WTC11 (cell line): ENCODE measurements at regions not wholly inside any gene's neighbourhood (a gene's known extent, or its start where the extent isn't known, plus 50 kb on each side); places are given as distances from the start of the nearest gene placed in this dataset.
"Not testable (repeated sequence)": the region's sequence is repeated elsewhere in the genome, so short reads cannot be mapped to it uniquely, and the experiment has no call there.

Experiments
- ATAC-seq: fragments of 200-7000 bp; cut with Tn5 transposase; 2 replicates; pipeline ENCODE4 v1.10.0; 2021; ENCODE audit warnings: mild to moderate bottlenecking, moderate library complexity
- CTCF ChIA-PET: fragments of 300-600 bp; sonication (Branson Sonifier 250); formaldehyde crosslinking; loops from one replicate; lab custom pipeline; 2021; ENCODE audit warnings: antibody characterized with exemption; lab: Charles Lee
- POLR2A ChIA-PET: fragments of 350-600 bp; sonication (Branson Sonifier 250); formaldehyde crosslinking; loops from one replicate; lab custom pipeline; 2021; ENCODE audit warnings: antibody characterized with exemption; lab: Charles Lee
- DNase-seq: peaks from one replicate; pipeline ENCODE4 v3.0.0; 2021; ENCODE audit warnings: low spot score
- H3K27ac Mint-ChIP-seq: 2 replicates; pipeline ENCODE4 v1.8.0; 2021; ENCODE audit warnings: mixed read lengths
- H3K27me3 Mint-ChIP-seq: 2 replicates; pipeline ENCODE4 v1.8.0; 2021; ENCODE audit warnings: low read depth, mild to moderate bottlenecking, moderate library complexity, mixed read lengths
- H3K36me3 Mint-ChIP-seq: 2 replicates; pipeline ENCODE4 v1.8.0; 2021; ENCODE audit warnings: mixed read lengths
- H3K4me1 Mint-ChIP-seq: 2 replicates; pipeline ENCODE4 v1.8.0; 2022; ENCODE audit warnings: mixed read lengths
- H3K4me3 Mint-ChIP-seq: 2 replicates; pipeline ENCODE4 v1.8.0; 2021; ENCODE audit warnings: mild to moderate bottlenecking, moderate library complexity, mixed read lengths
- H3K9me3 Mint-ChIP-seq: 2 replicates; pipeline ENCODE4 v1.8.0; 2021; ENCODE audit warnings: mixed read lengths
- EMX1 ChIP-seq: fragments of 250-450 bp; sonication (Bioruptor Pico); IDR thresholded peaks from 2 replicates; pipeline ENCODE4 v1.8.0; 2021; ENCODE audit warnings: mild to moderate bottlenecking
- FOXJ3 ChIP-seq: sonication (generic); formaldehyde crosslinking; IDR thresholded peaks from 2 replicates; pipeline ENCODE4 v1.9.0; 2021; ENCODE audit warnings: missing genetic modification reagents, mild to moderate bottlenecking, borderline replicate concordance
- IRF2 ChIP-seq: sonication (generic); formaldehyde crosslinking; IDR thresholded peaks from 2 replicates; pipeline ENCODE4 v1.8.0; 2022; ENCODE audit warnings: low read depth, missing genetic modification reagents, borderline replicate concordance
- JUN ChIP-seq: sonication (generic); formaldehyde crosslinking; IDR thresholded peaks from 2 replicates; pipeline ENCODE4 v1.8.0; 2023; ENCODE audit warnings: mild to moderate bottlenecking, missing genetic modification reagents
- MYBL2 ChIP-seq: sonication (generic); formaldehyde crosslinking; IDR thresholded peaks from 2 replicates; pipeline ENCODE4 v1.8.1; 2023; ENCODE audit warnings: mild to moderate bottlenecking, moderate library complexity, missing genetic modification reagents
- NFYB ChIP-seq: sonication (generic); formaldehyde crosslinking; conservative IDR thresholded peaks from 2 replicates; pipeline ENCODE4 v1.8.0; 2022; ENCODE audit warnings: low read depth, missing genetic modification reagents
- NR2C2 ChIP-seq: sonication (generic); formaldehyde crosslinking; IDR thresholded peaks from 2 replicates; pipeline ENCODE4 v1.8.0; 2022; ENCODE audit warnings: mild to moderate bottlenecking, missing genetic modification reagents
- OVOL2 ChIP-seq: fragments of 250-450 bp; sonication (Bioruptor Pico); IDR thresholded peaks from 2 replicates; pipeline ENCODE4 v1.9.0; 2021; ENCODE audit warnings: mild to moderate bottlenecking, borderline replicate concordance
- TEAD1 ChIP-seq: sonication (generic); formaldehyde crosslinking; IDR thresholded peaks from 2 replicates; pipeline ENCODE4 v1.8.0; 2022; ENCODE audit warnings: mild to moderate bottlenecking, missing genetic modification reagents
- TF ChIP-seq, protein P1 (sequence below): sonication (generic); formaldehyde crosslinking; IDR thresholded peaks from 2 replicates; pipeline ENCODE4 v1.8.0; 2022; ENCODE audit warnings: mild to moderate bottlenecking, missing genetic modification reagents
- TF ChIP-seq, protein P2 (sequence below): fragments of 250-450 bp; sonication (Bioruptor Pico); IDR thresholded peaks from 2 replicates; pipeline ENCODE4 v1.9.0; 2021; ENCODE audit warnings: moderate library complexity, mild to moderate bottlenecking, inconsistent platforms, borderline replicate concordance
- TF ChIP-seq, protein P3 (sequence below): sonication (generic); formaldehyde crosslinking; IDR thresholded peaks from 2 replicates; pipeline ENCODE4 v1.8.1; 2022; ENCODE audit warnings: low read depth, mild to moderate bottlenecking, moderate library complexity, missing genetic modification reagents, borderline replicate concordance
- TF ChIP-seq, protein P4 (sequence below): sonication (generic); formaldehyde crosslinking; IDR thresholded peaks from 2 replicates; pipeline ENCODE4 v1.8.0; 2023; ENCODE audit warnings: missing genetic modification reagents, mild to moderate bottlenecking, borderline replicate concordance
- TF ChIP-seq, protein P5 (sequence below): fragments of 200-600 bp; IDR thresholded peaks from 2 replicates; pipeline ENCODE4 v1.8.0; 2022; ENCODE audit warnings: antibody characterized with exemption
- TF ChIP-seq, protein P6 (sequence below): sonication (generic); formaldehyde crosslinking; IDR thresholded peaks from 2 replicates; pipeline ENCODE4 v1.8.1; 2023; ENCODE audit warnings: mild to moderate bottlenecking, missing genetic modification reagents
- TF ChIP-seq, protein P7 (sequence below): sonication (generic); formaldehyde crosslinking; IDR thresholded peaks from 2 replicates; pipeline ENCODE4 v1.8.0; 2022; ENCODE audit warnings: mild to moderate bottlenecking, missing genetic modification reagents

DNA sequence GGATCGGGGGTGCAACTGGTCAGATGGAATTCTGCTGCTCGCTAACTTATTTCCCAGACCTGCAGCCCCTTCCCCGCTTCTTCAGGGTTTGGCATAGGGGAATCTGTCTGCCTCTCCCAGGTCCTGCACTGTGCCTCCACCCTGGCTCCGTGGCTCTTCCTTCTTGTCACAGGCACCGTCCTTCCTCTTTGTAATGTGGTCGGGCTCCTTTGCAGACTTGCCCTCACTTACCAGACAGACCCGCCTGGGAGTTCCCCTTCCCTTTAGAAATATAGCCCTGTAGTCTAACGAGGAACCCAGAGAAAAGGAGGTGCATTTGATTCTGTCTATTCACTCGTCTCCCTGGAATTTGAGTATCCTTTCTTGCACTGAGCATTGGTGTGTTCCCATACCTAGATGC lies 63.9 kb upstream of the PAX8 start (continued):
- TF ChIP-seq, protein P1, sequence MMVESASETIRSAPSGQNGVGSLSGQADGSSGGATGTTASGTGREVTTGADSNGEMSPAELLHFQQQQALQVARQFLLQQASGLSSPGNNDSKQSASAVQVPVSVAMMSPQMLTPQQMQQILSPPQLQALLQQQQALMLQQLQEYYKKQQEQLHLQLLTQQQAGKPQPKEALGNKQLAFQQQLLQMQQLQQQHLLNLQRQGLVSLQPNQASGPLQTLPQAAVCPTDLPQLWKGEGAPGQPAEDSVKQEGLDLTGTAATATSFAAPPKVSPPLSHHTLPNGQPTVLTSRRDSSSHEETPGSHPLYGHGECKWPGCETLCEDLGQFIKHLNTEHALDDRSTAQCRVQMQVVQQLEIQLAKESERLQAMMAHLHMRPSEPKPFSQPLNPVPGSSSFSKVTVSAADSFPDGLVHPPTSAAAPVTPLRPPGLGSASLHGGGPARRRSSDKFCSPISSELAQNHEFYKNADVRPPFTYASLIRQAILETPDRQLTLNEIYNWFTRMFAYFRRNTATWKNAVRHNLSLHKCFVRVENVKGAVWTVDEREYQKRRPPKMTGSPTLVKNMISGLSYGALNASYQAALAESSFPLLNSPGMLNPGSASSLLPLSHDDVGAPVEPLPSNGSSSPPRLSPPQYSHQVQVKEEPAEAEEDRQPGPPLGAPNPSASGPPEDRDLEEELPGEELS (CRISPR knock-in tag) = no peak
- TF ChIP-seq IRF2 (no peak), MYBL2 (CRISPR knock-in tag) (no peak)
- TF ChIP-seq, all 79 proteins: peak for 0

DNA sequence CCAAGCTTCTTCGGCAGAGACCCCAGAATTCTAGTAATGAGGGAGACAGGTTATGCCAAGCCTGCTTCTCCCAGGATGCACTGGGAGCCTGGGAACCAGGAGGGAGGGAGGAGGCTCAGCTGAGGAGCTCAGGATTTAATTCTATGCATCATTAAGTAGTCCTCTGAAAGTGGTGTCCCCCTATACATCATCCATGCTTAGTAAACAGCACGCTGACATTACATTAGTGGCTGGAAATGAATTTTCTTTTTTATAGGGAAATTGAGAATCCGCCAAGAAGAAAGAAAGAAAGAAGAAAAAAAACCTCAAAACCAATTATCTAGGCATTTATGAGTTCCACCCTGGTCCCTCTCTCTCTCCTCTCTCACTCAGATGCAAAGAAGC lies 63.1 kb upstream of the PAX8 start:
- CTCF ChIA-PET, H3K27ac Mint-ChIP-seq, DNase-seq, H3K4me1 Mint-ChIP-seq, H3K9me3 Mint-ChIP-seq, H3K4me3 Mint-ChIP-seq, H3K36me3 Mint-ChIP-seq, POLR2A ChIA-PET, H3K27me3 Mint-ChIP-seq: not testable (repeated sequence)
- ATAC-seq = 0 out of 2 replicates have a peak, but pooled peaks have one; percentile 28

DNA sequence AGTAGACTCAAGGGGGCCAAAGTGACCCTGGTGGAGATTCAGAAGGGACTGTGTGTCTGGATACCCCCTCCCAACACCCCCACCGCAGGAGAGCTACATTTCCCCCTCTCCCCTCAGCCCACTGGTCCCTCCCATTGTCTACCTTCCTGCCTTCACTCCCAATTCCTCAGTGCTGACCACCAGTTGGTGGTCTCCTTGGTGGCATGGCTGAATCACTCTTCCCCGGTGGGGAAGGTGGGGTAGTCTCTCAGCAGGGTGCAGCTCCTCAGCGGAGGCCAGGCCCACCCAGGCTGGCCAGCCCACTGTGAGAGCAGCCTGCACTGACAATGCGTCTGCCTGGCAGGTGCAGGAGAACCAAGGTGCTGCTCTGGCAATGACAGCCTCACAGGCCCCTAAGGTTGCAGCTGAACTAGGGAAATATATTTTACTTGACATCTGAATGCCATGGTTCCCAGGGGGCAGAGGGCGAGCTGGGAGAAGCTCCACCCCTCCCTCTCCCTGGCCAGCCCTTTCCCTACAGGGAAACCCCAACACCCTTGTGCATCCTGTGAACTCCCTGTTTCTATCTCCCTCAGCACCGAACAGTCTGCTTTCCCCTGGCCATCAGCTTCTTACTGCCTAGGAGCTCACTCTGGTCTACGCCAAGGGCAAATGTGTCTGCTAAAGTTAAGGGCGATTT lies 62.6 kb upstream of the PAX8 start:
- Mint-ChIP-seq H3K9me3 (no peaks in the 10 kb centered on the region), H3K27me3 (no peaks in the 10 kb centered on the region; the same call in 1 of the 2 replicates), H3K4me3 (no peak overlapping the region), H3K36me3 (no peaks in the 10 kb centered on the region), H3K4me1 (no peaks in the 10 kb centered on the region), H3K27ac (no peak overlapping the region)
- ChIA-PET POLR2A (no interaction called here), CTCF (no interaction called here)
- 0 out of 2 replicates have a peak, but pooled peaks have one; percentile 47 for ATAC-seq
- no peak for DNase-seq
- TF ChIP-seq TEAD1 (CRISPR knock-in tag) (no peak), EMX1 (CRISPR knock-in tag) (no peak), JUN (CRISPR knock-in tag) (no peak), FOXJ3 (CRISPR knock-in tag) (no peak), OVOL2 (CRISPR knock-in tag) (no peak), NFYB (CRISPR knock-in tag) (no peak), NR2C2 (CRISPR knock-in tag) (no peak)
- TF ChIP-seq, protein P2, sequence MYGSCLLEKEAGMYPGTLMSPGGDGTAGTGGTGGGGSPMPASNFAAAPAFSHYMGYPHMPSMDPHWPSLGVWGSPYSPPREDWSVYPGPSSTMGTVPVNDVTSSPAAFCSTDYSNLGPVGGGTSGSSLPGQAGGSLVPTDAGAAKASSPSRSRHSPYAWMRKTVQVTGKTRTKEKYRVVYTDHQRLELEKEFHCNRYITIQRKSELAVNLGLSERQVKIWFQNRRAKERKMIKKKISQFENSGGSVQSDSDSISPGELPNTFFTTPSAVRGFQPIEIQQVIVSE (CRISPR knock-in tag) = no peak
- TF ChIP-seq, protein P3, sequence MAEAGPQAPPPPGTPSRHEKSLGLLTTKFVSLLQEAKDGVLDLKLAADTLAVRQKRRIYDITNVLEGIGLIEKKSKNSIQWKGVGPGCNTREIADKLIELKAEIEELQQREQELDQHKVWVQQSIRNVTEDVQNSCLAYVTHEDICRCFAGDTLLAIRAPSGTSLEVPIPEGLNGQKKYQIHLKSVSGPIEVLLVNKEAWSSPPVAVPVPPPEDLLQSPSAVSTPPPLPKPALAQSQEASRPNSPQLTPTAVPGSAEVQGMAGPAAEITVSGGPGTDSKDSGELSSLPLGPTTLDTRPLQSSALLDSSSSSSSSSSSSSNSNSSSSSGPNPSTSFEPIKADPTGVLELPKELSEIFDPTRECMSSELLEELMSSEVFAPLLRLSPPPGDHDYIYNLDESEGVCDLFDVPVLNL (CRISPR knock-in tag) = no peak
- TF ChIP-seq, protein P4, sequence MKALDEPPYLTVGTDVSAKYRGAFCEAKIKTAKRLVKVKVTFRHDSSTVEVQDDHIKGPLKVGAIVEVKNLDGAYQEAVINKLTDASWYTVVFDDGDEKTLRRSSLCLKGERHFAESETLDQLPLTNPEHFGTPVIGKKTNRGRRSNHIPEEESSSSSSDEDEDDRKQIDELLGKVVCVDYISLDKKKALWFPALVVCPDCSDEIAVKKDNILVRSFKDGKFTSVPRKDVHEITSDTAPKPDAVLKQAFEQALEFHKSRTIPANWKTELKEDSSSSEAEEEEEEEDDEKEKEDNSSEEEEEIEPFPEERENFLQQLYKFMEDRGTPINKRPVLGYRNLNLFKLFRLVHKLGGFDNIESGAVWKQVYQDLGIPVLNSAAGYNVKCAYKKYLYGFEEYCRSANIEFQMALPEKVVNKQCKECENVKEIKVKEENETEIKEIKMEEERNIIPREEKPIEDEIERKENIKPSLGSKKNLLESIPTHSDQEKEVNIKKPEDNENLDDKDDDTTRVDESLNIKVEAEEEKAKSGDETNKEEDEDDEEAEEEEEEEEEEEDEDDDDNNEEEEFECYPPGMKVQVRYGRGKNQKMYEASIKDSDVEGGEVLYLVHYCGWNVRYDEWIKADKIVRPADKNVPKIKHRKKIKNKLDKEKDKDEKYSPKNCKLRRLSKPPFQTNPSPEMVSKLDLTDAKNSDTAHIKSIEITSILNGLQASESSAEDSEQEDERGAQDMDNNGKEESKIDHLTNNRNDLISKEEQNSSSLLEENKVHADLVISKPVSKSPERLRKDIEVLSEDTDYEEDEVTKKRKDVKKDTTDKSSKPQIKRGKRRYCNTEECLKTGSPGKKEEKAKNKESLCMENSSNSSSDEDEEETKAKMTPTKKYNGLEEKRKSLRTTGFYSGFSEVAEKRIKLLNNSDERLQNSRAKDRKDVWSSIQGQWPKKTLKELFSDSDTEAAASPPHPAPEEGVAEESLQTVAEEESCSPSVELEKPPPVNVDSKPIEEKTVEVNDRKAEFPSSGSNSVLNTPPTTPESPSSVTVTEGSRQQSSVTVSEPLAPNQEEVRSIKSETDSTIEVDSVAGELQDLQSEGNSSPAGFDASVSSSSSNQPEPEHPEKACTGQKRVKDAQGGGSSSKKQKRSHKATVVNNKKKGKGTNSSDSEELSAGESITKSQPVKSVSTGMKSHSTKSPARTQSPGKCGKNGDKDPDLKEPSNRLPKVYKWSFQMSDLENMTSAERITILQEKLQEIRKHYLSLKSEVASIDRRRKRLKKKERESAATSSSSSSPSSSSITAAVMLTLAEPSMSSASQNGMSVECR = no peak
- TF ChIP-seq, protein P5, sequence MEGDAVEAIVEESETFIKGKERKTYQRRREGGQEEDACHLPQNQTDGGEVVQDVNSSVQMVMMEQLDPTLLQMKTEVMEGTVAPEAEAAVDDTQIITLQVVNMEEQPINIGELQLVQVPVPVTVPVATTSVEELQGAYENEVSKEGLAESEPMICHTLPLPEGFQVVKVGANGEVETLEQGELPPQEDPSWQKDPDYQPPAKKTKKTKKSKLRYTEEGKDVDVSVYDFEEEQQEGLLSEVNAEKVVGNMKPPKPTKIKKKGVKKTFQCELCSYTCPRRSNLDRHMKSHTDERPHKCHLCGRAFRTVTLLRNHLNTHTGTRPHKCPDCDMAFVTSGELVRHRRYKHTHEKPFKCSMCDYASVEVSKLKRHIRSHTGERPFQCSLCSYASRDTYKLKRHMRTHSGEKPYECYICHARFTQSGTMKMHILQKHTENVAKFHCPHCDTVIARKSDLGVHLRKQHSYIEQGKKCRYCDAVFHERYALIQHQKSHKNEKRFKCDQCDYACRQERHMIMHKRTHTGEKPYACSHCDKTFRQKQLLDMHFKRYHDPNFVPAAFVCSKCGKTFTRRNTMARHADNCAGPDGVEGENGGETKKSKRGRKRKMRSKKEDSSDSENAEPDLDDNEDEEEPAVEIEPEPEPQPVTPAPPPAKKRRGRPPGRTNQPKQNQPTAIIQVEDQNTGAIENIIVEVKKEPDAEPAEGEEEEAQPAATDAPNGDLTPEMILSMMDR = no peak
- TF ChIP-seq, protein P6, sequence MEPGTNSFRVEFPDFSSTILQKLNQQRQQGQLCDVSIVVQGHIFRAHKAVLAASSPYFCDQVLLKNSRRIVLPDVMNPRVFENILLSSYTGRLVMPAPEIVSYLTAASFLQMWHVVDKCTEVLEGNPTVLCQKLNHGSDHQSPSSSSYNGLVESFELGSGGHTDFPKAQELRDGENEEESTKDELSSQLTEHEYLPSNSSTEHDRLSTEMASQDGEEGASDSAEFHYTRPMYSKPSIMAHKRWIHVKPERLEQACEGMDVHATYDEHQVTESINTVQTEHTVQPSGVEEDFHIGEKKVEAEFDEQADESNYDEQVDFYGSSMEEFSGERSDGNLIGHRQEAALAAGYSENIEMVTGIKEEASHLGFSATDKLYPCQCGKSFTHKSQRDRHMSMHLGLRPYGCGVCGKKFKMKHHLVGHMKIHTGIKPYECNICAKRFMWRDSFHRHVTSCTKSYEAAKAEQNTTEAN (CRISPR knock-in tag) = no peak
- TF ChIP-seq, protein P7, sequence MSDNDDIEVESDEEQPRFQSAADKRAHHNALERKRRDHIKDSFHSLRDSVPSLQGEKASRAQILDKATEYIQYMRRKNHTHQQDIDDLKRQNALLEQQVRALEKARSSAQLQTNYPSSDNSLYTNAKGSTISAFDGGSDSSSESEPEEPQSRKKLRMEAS (CRISPR knock-in tag) = no peak
